Adrenal gland (tissue), 9 donors: ENCODE measurements at regions not wholly inside any gene's neighbourhood (a gene's known extent, or its start where the extent isn't known, plus 50 kb on each side); places are given as distances from the start of the nearest gene placed in this dataset.

Experiments
- DNase-seq, 7 donors: peaks; one replicate each; pipeline ENCODE4 v3.0.0-alpha.2; 2019 to 2020
- H3K27ac ChIP-seq, 5 donors: fragments of 200-600 bp; sonication (generic) in 4 of 5; 1 replicate in 3 of 5; 2 replicates in 2 of 5; pipeline versions ENCODE4 v1.5.1 to v1.8.0; 2016 to 2020; ENCODE audit warnings: mild to moderate bottlenecking in 1 of 5
- H3K27me3 ChIP-seq: fragments of 200-600 bp; 2 replicates; pipeline ENCODE4 v1.8.0; 2021
- H3K36me3 ChIP-seq, 2 donors: fragments of 200-600 bp; replicated peaks in 1 of 2; 1 replicate in 1 of 2; 2 replicates in 1 of 2; pipeline versions ENCODE4 v1.5.1 to v1.8.0; 2018 to 2022
- H3K4me1 ChIP-seq, 2 donors: fragments of 200-600 bp; replicated peaks in 1 of 2; 1 replicate in 1 of 2; 2 replicates in 1 of 2; pipeline versions ENCODE4 v1.5.1 to v1.8.0; 2018 to 2021
- H3K4me3 ChIP-seq, 4 donors: fragments of 200-600 bp; sonication (generic) in 3 of 4; one replicate each; pipeline ENCODE4 v1.5.1; 2016 to 2018
- H3K9me3 ChIP-seq, 3 donors: fragments of 200-600 bp; sonication (generic) in 1 of 3; replicated peaks in 1 of 3; 1 replicate in 2 of 3; 2 replicates in 1 of 3; pipeline versions ENCODE4 v1.5.1 to v1.8.0; 2016 to 2021
- POLR2A ChIP-seq, 2 donors: fragments of 450-650 bp; IDR thresholded peaks; one replicate each; pipeline ENCODE4 v1.6.1; 2017; ENCODE audit warnings: antibody characterized with exemption in 2 of 2, mild to moderate bottlenecking in 2 of 2, moderate library complexity in 1 of 2
- WGBS, 4 donors: extraction: QIAGEN DNeasy Blood & Tissue Kit in 2 of 4; methylation state at CpG; one replicate each; pipeline versions ENCODE4 v1.1.5 to v1.1.7; 2013 to 2017; 5-methylcytosine and 5-hydroxymethylcytosine counted together
- intact Hi-C, 2 donors: fragments of 100-400 bp; cut with DNase I; formaldehyde crosslinking; loops; one replicate each; pipeline versions ENCODE4 v1.14.1 to v1.15.0; 2022 to 2023
- TF ChIP-seq, protein P1 (sequence below), 6 experiments: fragments of 450-650 bp in 4 of 6; fragments of 200-600 bp in 2 of 6; sonication (generic) in 1 of 6; IDR thresholded peaks; 1 replicate in 5 of 6; 2 replicates in 1 of 6; pipeline versions ENCODE4 v1.5.1 to v1.8.0; 2016 to 2021; ENCODE audit warnings: antibody characterized with exemption in 6 of 6, mild to moderate bottlenecking in 2 of 6, moderate library complexity in 1 of 6
- donor health status: healthy with polysubstance abuse.
- donor health status: Bipolar disorder and iron deficiency.
- donor health status: DM: yes; HTN: yes; CAD: no.
- donor health status: DM: no; HTN: no; CAD: no.
- donor health status: DM: no; HTN: no; CAD: no.

DNA sequence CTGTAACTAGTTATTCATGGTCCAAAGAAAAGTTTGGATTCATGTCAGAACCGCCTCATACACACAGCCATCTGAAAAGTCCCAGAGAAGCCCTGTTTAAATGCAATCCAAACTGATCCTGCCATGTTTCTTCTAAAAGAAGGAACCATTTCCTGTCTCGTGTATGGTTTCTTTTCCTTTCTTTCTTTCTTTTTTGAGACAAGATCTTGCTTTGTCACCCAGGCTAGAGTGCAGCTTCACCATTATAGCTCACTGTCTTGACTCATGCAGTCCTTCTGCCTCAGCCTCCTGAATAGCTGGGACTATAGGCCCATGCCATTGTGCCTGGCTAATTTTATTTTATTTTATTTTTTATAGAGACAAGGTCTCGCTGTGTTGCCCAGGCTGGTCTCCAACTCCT, 77.4 kb upstream of the NSMCE3 start:
- no peaks in the 10 kb centered on the region for H3K9me3 ChIP-seq
- TF ChIP-seq, protein P1, sequence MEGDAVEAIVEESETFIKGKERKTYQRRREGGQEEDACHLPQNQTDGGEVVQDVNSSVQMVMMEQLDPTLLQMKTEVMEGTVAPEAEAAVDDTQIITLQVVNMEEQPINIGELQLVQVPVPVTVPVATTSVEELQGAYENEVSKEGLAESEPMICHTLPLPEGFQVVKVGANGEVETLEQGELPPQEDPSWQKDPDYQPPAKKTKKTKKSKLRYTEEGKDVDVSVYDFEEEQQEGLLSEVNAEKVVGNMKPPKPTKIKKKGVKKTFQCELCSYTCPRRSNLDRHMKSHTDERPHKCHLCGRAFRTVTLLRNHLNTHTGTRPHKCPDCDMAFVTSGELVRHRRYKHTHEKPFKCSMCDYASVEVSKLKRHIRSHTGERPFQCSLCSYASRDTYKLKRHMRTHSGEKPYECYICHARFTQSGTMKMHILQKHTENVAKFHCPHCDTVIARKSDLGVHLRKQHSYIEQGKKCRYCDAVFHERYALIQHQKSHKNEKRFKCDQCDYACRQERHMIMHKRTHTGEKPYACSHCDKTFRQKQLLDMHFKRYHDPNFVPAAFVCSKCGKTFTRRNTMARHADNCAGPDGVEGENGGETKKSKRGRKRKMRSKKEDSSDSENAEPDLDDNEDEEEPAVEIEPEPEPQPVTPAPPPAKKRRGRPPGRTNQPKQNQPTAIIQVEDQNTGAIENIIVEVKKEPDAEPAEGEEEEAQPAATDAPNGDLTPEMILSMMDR (IDR thresholded peaks at IDR 0.05) = no peak
- no peak for TF ChIP-seq POLR2A (IDR thresholded peaks at IDR 0.05)
- H3K4me3 ChIP-seq = no peak overlapping the region
- no peaks in the 10 kb centered on the region for H3K27me3 ChIP-seq
- H3K4me1 ChIP-seq = no peaks in the 10 kb centered on the region
- H3K27ac ChIP-seq = no peak overlapping the region
- no peak for DNase-seq
- intact Hi-C loops = no loop called here
- WGBS, 4 donors = 63 to 80% (median 70%) methylated on average over 3 of the region's 3 CpGs
- no peaks in the 10 kb centered on the region for H3K36me3 ChIP-seq

DNA sequence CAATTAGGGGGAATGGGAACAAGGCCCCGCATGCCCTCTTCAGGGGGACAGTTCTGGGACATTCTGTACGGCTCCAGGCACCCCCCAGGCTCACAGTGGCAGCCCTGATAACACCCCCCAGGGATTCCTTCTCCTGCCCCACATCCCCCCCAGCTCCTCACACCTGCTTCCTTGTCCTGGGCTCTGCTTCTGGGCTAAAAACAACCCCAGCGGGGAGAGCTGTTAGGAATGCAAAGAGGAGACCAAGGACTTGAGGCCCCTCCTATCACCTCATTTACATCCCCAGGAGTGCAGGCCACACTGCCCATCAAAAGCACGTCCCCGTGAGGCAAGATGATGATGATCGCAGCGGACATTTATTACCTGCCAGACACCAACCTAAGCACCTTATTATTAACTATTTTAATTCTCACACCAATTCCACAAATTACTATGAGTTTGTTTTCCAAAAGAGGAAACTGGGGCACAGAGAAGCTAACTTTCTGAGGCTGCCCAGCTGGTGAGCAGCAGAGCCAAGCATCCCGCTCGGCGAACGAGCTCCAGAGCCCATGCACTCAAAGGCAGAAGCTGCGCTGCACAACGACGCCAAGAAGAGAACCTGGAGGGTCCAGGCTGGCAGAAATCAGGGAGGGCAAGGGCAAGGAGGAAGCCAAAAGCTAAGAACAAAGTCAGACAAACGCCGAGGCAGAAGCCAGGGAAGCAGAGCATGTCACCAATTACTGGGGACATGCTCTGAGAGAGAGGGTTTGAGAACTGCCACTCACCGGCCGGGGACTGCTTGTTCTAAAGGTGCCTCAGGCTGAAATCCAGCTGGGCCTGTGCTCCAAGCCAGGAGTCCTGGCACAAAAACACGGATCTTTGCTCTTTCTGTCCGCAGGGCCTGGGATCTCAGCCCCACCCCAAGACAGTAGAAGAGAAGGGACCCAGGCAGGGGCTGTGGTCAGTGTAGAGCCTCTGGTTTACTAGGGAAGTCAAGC, 76.2 kb upstream of the NSMCE3 start:
- peak in 1 of 7 donors; percentile 80 for DNase-seq
- Histone ChIP-seq H3K27ac (no peak overlapping the region), H3K9me3 (no peaks in the 10 kb centered on the region), H3K36me3 (no peaks in the 10 kb centered on the region), H3K4me1 (no peaks in the 10 kb centered on the region), H3K27me3 (no peaks in the 10 kb centered on the region), H3K4me3 (no peak overlapping the region)
- intact Hi-C loops = no loop called here
- WGBS, 4 donors = 79 to 85% (median 82%) methylated on average over 19 to 20 of the region's 20 CpGs
- no peak for TF ChIP-seq POLR2A (IDR thresholded peaks at IDR 0.05)
- TF ChIP-seq, protein P1 (IDR thresholded peaks at IDR 0.05) = no peak

DNA sequence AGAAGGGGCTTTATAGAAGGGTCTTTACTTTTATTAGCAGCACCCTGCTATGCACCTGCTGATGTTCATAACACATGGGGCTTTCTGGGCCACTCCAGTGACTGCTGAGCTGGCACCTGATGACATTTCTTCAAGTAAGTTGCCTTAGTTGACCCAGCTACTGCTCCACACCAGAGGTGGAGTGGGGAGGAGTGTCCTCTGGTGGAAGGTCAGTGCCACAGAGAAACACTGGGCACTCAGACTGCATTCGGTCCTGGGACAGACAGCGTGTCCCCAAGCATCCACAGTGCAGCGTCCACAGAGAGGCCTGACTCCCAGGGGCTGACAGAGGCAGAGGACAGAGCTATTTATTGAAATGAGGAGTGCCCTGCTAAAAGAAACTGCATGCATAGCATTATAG, 74.9 kb upstream of the NSMCE3 start:
- 71 to 95% (median 84%) methylated on average over 3 of the region's 3 CpGs; no CpG with 5 or more reads in 1 of the 4 donors for WGBS, 4 donors
- intact Hi-C loops = no loop called here
- Histone ChIP-seq H3K36me3 (no peaks in the 10 kb centered on the region), H3K4me1 (no peaks in the 10 kb centered on the region), H3K9me3 (no peaks in the 10 kb centered on the region), H3K4me3 (no peak overlapping the region), H3K27me3 (no peaks in the 10 kb centered on the region), H3K27ac (no peak overlapping the region)
- TF ChIP-seq POLR2A (IDR thresholded peaks at IDR 0.05) = no peak
- TF ChIP-seq, protein P1 (IDR thresholded peaks at IDR 0.05) = no peak
- DNase-seq = no peak

DNA sequence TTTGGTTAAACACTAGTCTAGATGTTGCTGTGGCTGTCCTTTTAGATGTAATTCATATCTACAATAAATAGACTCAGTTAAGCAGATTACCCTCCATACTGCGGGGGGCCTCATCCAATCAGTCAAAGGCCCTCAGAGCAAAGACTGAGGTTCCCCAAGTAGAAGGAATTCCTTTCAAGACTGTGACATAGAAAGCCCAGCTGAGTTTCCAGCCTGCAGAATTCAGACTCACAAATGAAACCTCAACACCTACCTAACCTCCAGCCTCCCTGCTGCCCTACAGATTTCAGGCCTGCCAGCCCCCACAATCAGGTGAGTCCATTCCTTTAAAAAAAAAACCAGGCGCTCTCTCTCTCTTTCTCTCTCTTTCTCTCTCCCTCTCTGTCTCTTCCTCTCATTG, 73.6 kb upstream of the NSMCE3 start:
- intact Hi-C loops = no loop called here

More for the DNA sequence above, 73.6 kb upstream of the NSMCE3 start:
- no peaks in the 10 kb centered on the region for H3K27me3 ChIP-seq
- DNase-seq = no peak
- H3K4me1 ChIP-seq = no peaks in the 10 kb centered on the region
- TF ChIP-seq, protein P1 (IDR thresholded peaks at IDR 0.05) = no peak
- no peak for TF ChIP-seq POLR2A (IDR thresholded peaks at IDR 0.05)
- no peak overlapping the region for H3K27ac ChIP-seq
- no peak overlapping the region for H3K4me3 ChIP-seq
- no peaks in the 10 kb centered on the region for H3K9me3 ChIP-seq
- 88 to 98% (median 92%) methylated on average over 2 of the region's 2 CpGs for WGBS, 4 donors
- H3K36me3 ChIP-seq = no peaks in the 10 kb centered on the region
